Neural progenitor cell (in vitro differentiated cells): ENCODE measurements at regions not wholly inside any gene's neighbourhood (a gene's known extent, or its start where the extent isn't known, plus 50 kb on each side); places are given as distances from the start of the nearest gene placed in this dataset.

Experiments
- EZH2 ChIP-seq: fragments of 200-600 bp; sonication (generic); IDR thresholded peaks from 2 replicates; pipeline ENCODE4 v1.6.1; 2017; ENCODE audit warnings: antibody characterized with exemption, mild to moderate bottlenecking, moderate library complexity
- EZH2phosphoT487 ChIP-seq: fragments of 200-600 bp; sonication (generic); IDR thresholded peaks from 2 replicates; pipeline ENCODE4 v1.6.1; 2017; ENCODE audit warnings: antibody characterized with exemption
- TF ChIP-seq, protein P1 (sequence below): fragments of 200-600 bp; sonication (generic); IDR thresholded peaks from 2 replicates; pipeline ENCODE4 v1.5.1; 2017; ENCODE audit warnings: antibody characterized with exemption, mild to moderate bottlenecking

DNA sequence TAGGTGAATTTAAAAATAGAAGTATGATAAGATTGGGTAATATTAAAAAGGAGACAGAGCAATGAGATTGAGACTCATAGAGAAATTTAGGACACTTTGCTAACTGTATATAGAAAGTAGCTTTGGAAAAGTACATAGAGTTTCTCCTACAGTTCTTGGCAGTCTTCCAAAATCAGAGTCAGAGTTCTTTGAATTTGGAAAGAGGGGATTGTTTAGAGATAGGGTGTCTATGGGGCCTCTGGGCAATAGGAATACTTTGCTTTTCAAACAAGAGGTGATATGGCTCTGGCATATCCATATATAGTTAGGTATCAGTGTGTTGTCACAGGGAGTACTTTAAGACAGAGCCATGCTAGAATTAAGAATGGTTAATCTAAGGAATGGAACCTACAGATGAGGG lies 477.1 kb upstream of the KCNMB2 start:
- TF ChIP-seq, protein P1, sequence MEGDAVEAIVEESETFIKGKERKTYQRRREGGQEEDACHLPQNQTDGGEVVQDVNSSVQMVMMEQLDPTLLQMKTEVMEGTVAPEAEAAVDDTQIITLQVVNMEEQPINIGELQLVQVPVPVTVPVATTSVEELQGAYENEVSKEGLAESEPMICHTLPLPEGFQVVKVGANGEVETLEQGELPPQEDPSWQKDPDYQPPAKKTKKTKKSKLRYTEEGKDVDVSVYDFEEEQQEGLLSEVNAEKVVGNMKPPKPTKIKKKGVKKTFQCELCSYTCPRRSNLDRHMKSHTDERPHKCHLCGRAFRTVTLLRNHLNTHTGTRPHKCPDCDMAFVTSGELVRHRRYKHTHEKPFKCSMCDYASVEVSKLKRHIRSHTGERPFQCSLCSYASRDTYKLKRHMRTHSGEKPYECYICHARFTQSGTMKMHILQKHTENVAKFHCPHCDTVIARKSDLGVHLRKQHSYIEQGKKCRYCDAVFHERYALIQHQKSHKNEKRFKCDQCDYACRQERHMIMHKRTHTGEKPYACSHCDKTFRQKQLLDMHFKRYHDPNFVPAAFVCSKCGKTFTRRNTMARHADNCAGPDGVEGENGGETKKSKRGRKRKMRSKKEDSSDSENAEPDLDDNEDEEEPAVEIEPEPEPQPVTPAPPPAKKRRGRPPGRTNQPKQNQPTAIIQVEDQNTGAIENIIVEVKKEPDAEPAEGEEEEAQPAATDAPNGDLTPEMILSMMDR, result no peak
- TF ChIP-seq EZH2 (no peak), EZH2phosphoT487 (no peak)
